Astrocyte of the spinal cord (primary cell): ENCODE measurements at regions not wholly inside any gene's neighbourhood (a gene's known extent, or its start where the extent isn't known, plus 50 kb on each side); places are given as distances from the start of the nearest gene placed in this dataset.
A peak's percentile ranks its signal among the peaks of the same experiment; 100 is the strongest.

ENCODE experiments used
- DNase-seq: peaks from one replicate; pipeline ENCODE4 v3.0.0; 2011; ENCODE audit warnings: low read depth, low spot score
- H3K4me3 ChIP-seq: 2 replicates; pipeline ENCODE4 v1.5.1; 2011; ENCODE audit warnings: low read depth, mild to moderate bottlenecking, low read length, moderate library complexity
- in situ Hi-C: cut with HindIII; loops from 2 replicates; pipeline ENCODE4 v1.10.0; 2017; ENCODE audit warnings: low sequenced_read_pairs
- TF ChIP-seq, protein P1 (sequence below): IDR thresholded peaks from 2 replicates; pipeline ENCODE4 v1.5.1; 2012; ENCODE audit warnings: low read depth, mild to moderate bottlenecking, low read length, inconsistent platforms

DNA sequence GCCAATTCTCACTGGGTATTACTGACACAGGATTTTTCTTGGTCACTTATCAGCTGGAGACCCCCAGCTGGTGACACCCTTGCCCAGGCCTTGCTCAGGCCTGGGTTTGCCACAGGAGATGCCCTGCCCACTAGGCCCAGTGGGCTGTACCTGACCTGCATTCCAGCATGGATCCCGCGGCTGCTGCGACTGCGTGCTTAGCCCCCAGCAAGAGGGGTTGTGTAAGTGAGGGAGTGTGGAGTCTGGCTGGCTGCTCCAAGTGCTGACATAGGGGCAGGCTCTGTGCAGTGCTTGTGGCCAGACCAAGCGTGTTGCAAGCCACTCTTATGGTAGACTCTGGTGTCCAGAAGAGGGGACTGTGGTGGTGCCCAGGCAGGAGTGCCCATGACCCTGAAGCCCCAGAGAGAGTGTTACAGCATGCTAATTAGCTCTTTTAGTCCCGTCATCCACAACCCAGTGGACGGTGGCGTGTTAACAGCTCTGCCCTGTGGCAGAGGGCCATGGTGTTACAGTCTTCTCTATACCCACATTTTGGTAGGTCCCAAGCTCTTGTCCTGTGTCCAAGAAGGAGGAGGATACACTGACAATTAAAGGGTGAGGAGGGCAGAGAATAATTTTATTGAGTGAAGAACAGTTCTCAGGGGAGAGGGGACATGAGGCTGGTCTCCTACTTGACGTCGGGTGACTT, 491.7 kb upstream of the MEIS1 start:
- DNase-seq: no peak
- in situ Hi-C loops: no loop called here
- TF ChIP-seq, protein P1, sequence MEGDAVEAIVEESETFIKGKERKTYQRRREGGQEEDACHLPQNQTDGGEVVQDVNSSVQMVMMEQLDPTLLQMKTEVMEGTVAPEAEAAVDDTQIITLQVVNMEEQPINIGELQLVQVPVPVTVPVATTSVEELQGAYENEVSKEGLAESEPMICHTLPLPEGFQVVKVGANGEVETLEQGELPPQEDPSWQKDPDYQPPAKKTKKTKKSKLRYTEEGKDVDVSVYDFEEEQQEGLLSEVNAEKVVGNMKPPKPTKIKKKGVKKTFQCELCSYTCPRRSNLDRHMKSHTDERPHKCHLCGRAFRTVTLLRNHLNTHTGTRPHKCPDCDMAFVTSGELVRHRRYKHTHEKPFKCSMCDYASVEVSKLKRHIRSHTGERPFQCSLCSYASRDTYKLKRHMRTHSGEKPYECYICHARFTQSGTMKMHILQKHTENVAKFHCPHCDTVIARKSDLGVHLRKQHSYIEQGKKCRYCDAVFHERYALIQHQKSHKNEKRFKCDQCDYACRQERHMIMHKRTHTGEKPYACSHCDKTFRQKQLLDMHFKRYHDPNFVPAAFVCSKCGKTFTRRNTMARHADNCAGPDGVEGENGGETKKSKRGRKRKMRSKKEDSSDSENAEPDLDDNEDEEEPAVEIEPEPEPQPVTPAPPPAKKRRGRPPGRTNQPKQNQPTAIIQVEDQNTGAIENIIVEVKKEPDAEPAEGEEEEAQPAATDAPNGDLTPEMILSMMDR: no peak
- H3K4me3 ChIP-seq: no peak overlapping the region

DNA sequence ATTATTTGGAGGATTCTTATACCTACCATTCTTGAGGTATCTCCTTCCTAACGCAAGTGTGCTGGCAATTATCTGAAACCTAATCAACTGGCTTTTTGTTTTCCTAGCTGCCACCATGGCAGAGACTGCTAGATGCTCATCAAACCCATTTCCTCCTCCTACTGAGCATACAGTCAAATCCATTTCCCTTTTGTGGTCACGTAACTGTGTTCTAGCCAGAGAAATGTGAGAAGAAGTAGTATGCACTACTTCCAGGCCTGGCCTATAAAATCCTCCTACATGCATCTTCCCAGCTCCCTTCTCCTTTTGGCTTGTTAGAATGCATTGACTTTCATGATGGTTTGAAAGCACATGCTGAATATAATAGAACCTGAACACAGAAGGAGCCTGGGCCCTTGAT, 494.1 kb upstream of the MEIS1 start:
- in situ Hi-C loops: no loop called here
- DNase-seq: no peak
- TF ChIP-seq, protein P1: no peak
- H3K4me3 ChIP-seq: no peak overlapping the region

DNA sequence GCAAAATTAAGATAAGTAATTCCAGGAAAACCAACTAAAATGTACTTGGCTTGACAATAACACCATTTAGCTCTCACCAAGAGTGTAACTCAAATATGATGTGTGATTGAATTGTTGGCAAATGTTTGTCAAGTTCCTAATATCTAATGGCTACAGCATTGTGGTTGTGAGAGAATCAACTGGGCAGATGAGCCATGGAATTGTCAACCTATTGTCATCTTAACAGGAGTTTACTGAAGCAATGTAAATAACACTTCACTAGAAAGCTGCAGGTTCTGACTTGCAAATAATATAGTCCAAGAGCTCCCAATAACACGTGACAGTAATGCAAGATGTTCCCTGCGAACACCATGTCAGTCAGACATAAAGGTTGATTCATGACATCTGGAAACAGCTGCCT, 495.2 kb upstream of the MEIS1 start:
- in situ Hi-C loops: no loop called here
- no peak for DNase-seq
- TF ChIP-seq, protein P1: no peak
- H3K4me3 ChIP-seq: no peak overlapping the region

DNA sequence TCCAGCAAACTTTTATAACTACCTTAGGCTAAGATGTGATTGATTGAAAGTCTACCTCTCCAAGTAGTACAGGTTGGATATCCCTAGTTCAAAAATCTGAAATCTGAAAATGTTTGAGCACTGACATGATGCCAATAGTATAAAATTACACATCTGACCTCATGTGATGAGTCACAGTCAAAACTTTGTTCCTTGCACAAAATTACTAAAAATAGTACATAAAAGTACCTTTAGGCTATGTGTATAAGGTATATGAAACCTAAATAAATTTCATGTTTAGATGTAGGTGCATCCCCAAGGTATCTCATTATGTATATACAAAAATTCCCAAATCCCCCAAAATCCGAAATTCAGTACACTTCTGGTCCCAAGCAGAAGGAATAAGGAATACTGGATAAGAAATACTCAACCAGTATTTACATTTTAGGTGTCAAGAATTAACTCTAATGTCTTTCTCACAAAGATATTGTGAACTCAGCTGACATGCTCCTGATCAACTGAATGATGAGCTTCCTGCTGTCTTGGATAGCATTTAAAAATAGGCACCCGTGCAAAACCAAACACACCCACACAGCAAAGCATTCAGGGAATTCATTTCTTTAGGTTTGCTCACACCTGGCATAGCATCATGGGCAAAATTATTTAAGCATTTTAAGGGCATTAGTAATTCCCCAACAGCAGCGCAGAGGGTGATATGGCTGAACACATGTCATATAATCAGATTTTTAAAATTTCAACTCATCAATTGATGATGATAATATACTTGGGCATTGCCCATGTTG, 497.4 kb upstream of the MEIS1 start:
- TF ChIP-seq, protein P1: no peak
- H3K4me3 ChIP-seq: no peak overlapping the region
- DNase-seq: peak; percentile 5
- in situ Hi-C loops: no loop called here

- TF ChIP-seq, protein P1: no peak
- in situ Hi-C loops: no loop called here
- no peak overlapping the region for H3K4me3 ChIP-seq
- no peak for DNase-seq
Observed at GRCh38 chr2:65934992-65935629, 499.8 kb upstream of the MEIS1 start.

DNA sequence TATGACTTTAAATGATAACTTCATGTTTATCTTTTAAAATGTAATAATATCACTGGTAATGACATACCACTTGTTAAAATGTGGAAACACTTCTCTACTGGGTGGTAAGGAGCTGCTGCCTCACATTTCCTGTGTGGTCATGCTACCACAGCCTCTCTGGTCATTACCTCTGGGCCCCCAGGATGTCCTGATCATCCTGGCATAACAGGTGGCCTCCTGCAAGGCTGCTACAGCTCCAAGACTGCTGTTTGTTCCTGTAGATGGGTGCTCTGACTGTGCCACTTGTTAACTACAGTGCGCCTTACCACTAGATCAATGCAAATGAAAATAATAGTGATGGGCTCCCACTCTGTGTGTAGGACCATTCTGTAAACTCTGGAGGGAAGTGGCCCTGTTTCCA, 500.2 kb upstream of the SPRED2 start:
- H3K4me3 ChIP-seq: no peak overlapping the region
- no peak for DNase-seq
- TF ChIP-seq, protein P1: no peak
- in situ Hi-C loops: no loop called here
